SK-N-SH (cell line): ENCODE measurements at regions not wholly inside any gene's neighbourhood (a gene's known extent, or its start where the extent isn't known, plus 50 kb on each side); places are given as distances from the start of the nearest gene placed in this dataset.

Experiments
- CTCF ChIA-PET: fragments of 300-600, 350-600 bp; formaldehyde crosslinking; extraction: SDS; loops from one replicate; lab custom pipeline; 2021; lab: Yijun Ruan, JAX
- POLR2A ChIA-PET: fragments of 350-600 bp; sonication (Branson Sonifier 250); formaldehyde crosslinking; extraction: SDS; loops from one replicate; lab custom pipeline; 2020; ENCODE audit warnings: antibody characterized with exemption, inconsistent platforms; lab: Yijun Ruan, JAX
- DNase-seq: peaks from one replicate; pipeline ENCODE4 v3.0.0; 2012
- H2AFZ ChIP-seq: fragments of 200-600 bp; sonication (generic); 2 replicates; pipeline ENCODE4 v1.8.1; 2016; ENCODE audit warnings: antibody characterized with exemption, mild to moderate bottlenecking, low read depth
- H3F3A ChIP-seq: fragments of 200-600 bp; sonication (generic); replicated peaks from 2 replicates; pipeline ENCODE3; 2016; ENCODE audit warnings: antibody characterized with exemption, mild to moderate bottlenecking; ENCODE audit not compliant: insufficient read depth
- H3K27ac ChIP-seq, 2 experiments: fragments of 200-500 bp in 1 of 2; fragments of 200-600 bp in 1 of 2; sonication (Bioruptor generic) in 1 of 2; sonication (generic), shearing (Covaris generic) in 1 of 2; 2 replicates each; pipeline versions ENCODE4 v1.5.1 to v1.6.1; 2014 to 2016; ENCODE audit warnings: low read depth in 2 of 2, inconsistent platforms in 1 of 2, low read length in 1 of 2, mild to moderate bottlenecking in 1 of 2, mixed read lengths in 1 of 2
- H3K27me3 ChIP-seq: fragments of 200-600 bp; sonication (generic), shearing (Covaris generic); 2 replicates; pipeline ENCODE4 v1.6.1; 2016; ENCODE audit warnings: mixed run types; ENCODE audit not compliant: insufficient read depth
- H3K36me3 ChIP-seq, 2 experiments: fragments of 200-500 bp in 1 of 2; fragments of 200-600 bp in 1 of 2; sonication (Bioruptor generic) in 1 of 2; sonication (generic) in 1 of 2; replicated peaks in 1 of 2; 2 replicates each; pipeline versions ENCODE3 to v1.5.1; 2014 to 2016; ENCODE audit warnings: low read length in 1 of 2, mild to moderate bottlenecking in 1 of 2; ENCODE audit not compliant: insufficient read depth in 2 of 2, control insufficient read depth in 1 of 2
- H3K4me1 ChIP-seq, 2 experiments: fragments of 200-500 bp in 1 of 2; fragments of 200-600 bp in 1 of 2; sonication (Bioruptor generic) in 1 of 2; sonication (generic), shearing (Covaris generic) in 1 of 2; 2 replicates each; pipeline versions ENCODE4 v1.5.1 to v1.6.1; 2014 to 2016; ENCODE audit warnings: low read depth in 1 of 2, low read length in 1 of 2, mixed run types in 1 of 2; ENCODE audit not compliant: insufficient read depth in 2 of 2, control insufficient read depth in 1 of 2
- H3K4me2 ChIP-seq: fragments of 200-600 bp; sonication (generic), shearing (Covaris generic); 2 replicates; pipeline ENCODE4 v1.6.1; 2017; ENCODE audit warnings: mixed run types
- H3K4me3 ChIP-seq, 2 experiments: fragments of 200-500 bp in 1 of 2; fragments of 200-600 bp in 1 of 2; sonication (Bioruptor generic) in 1 of 2; sonication (generic), shearing (Covaris generic) in 1 of 2; 2 replicates each; pipeline versions ENCODE4 v1.5.1 to v1.8.1; 2014 to 2016; ENCODE audit warnings: low read depth in 2 of 2, inconsistent platforms in 1 of 2, low read length in 1 of 2, mild to moderate bottlenecking in 1 of 2, mixed read lengths in 1 of 2, moderate library complexity in 1 of 2
- H3K79me2 ChIP-seq: fragments of 200-600 bp; sonication (generic); 2 replicates; pipeline ENCODE4 v1.8.1; 2017; ENCODE audit warnings: mild to moderate bottlenecking; ENCODE audit not compliant: insufficient read depth
- H3K9ac ChIP-seq: fragments of 200-600 bp; sonication (generic); 2 replicates; pipeline ENCODE4 v1.6.1; 2017; ENCODE audit warnings: mixed run types
- H3K9me2 ChIP-seq: fragments of 200-600 bp; sonication (generic); 2 replicates; pipeline ENCODE4 v1.6.1; 2017; ENCODE audit warnings: mixed run types
- H3K9me3 ChIP-seq: fragments of 200-600 bp; sonication (generic); 2 replicates; pipeline ENCODE4 v1.6.1; 2017; ENCODE audit warnings: mixed run types, mild to moderate bottlenecking, moderate library complexity
- H4K20me1 ChIP-seq: fragments of 200-600 bp; sonication (generic); 2 replicates; pipeline ENCODE4 v1.6.1; 2017; ENCODE audit warnings: mild to moderate bottlenecking, mixed run types; ENCODE audit not compliant: insufficient read depth
- ELF1 ChIP-seq: IDR thresholded peaks from 2 replicates; pipeline ENCODE4 v1.4.0; 2012
- FOXJ3 ChIP-seq: sonication (generic); formaldehyde crosslinking; IDR thresholded peaks from 2 replicates; pipeline ENCODE4 v1.5.1; 2020; ENCODE audit warnings: mild to moderate bottlenecking, missing genetic modification reagents
- GABPA ChIP-seq: IDR thresholded peaks from 2 replicates; pipeline ENCODE4 v1.4.0; 2012; ENCODE audit warnings: low read depth, mild to moderate bottlenecking
- GATA2 ChIP-seq: sonication (generic); formaldehyde crosslinking; IDR thresholded peaks from 2 replicates; pipeline ENCODE4 v1.5.0; 2020; ENCODE audit warnings: mild to moderate bottlenecking, missing genetic modification reagents
- MXI1 ChIP-seq: IDR thresholded peaks from 2 replicates; pipeline ENCODE4 v1.6.1; 2012; ENCODE audit warnings: mild to moderate bottlenecking, low read depth, low read length, improper control_type of control experiment
- NFIC ChIP-seq: IDR thresholded peaks from 2 replicates; pipeline ENCODE4 v1.4.0; 2012; ENCODE audit warnings: borderline replicate concordance
- NRF1 ChIP-seq: IDR thresholded peaks from 2 replicates; pipeline ENCODE4 v1.6.1; 2012; ENCODE audit warnings: low read depth, mild to moderate bottlenecking, low read length
- REST ChIP-seq: IDR thresholded peaks from 2 replicates; pipeline ENCODE4 v1.6.1; 2012; ENCODE audit warnings: mild to moderate bottlenecking, low read depth, low read length, moderate library complexity
- RFX5 ChIP-seq: IDR thresholded peaks from 2 replicates; pipeline ENCODE4 v1.6.1; 2012; ENCODE audit warnings: mild to moderate bottlenecking, improper control_type of control experiment, low read length
- SMC3 ChIP-seq: IDR thresholded peaks from 2 replicates; pipeline ENCODE4 v1.6.1; 2012; ENCODE audit warnings: low read depth, low read length, improper control_type of control experiment
- TAF1 ChIP-seq: IDR thresholded peaks from 2 replicates; pipeline ENCODE4 v1.6.1; 2012; ENCODE audit warnings: low read depth, mild to moderate bottlenecking, low read length, moderate library complexity, borderline replicate concordance
- TCF12 ChIP-seq: IDR thresholded peaks from 2 replicates; pipeline ENCODE4 v1.4.0; 2012
- TEAD4 ChIP-seq: IDR thresholded peaks from 2 replicates; pipeline ENCODE4 v1.4.0; 2012; ENCODE audit warnings: mild to moderate bottlenecking, borderline replicate concordance; ENCODE audit not compliant: insufficient read depth
- YY1 ChIP-seq: IDR thresholded peaks from 2 replicates; pipeline ENCODE4 v1.4.0; 2012; ENCODE audit warnings: low read depth, mild to moderate bottlenecking
- WGBS: methylation state at CpG from one replicate; pipeline ENCODE4 v1.1.6; 2017; ENCODE audit warnings: low lambda C conversion rate; 5-methylcytosine and 5-hydroxymethylcytosine counted together
- TF ChIP-seq, protein P1 (sequence below): fragments of 200-600 bp; sonication (generic); IDR thresholded peaks from 2 replicates; pipeline ENCODE4 v1.6.1; 2017; ENCODE audit warnings: antibody characterized with exemption, mild to moderate bottlenecking, moderate library complexity
- TF ChIP-seq, protein P2 (sequence below): IDR thresholded peaks from 2 replicates; pipeline ENCODE4 v1.4.0; 2012; ENCODE audit warnings: low read depth, borderline replicate concordance
- TF ChIP-seq, protein P3 (sequence below): fragments of 150-350 bp; IDR thresholded peaks from 2 replicates; pipeline ENCODE4 v1.6.1; 2016; ENCODE audit warnings: mild to moderate bottlenecking, low read depth, low read length

- no peaks in the 10 kb centered on the region for H4K20me1 ChIP-seq
- peaks cover 10% of the 10 kb centered on the region for H3F3A ChIP-seq
- H3K36me3 ChIP-seq = no peaks in the 10 kb centered on the region
- no peak overlapping the region for H3K27ac ChIP-seq
- POLR2A ChIA-PET = no interaction called here
- peaks cover 4 to 14% of the 10 kb centered on the region in 2 experiments; a peak in 2 of 4 replicates for H3K4me1 ChIP-seq
- H3K9me3 ChIP-seq = no peaks in the 10 kb centered on the region
- no peaks in the 10 kb centered on the region for H3K79me2 ChIP-seq
- TF ChIP-seq RFX5 (no peak), YY1 (no peak), NFIC (no peak), NRF1 (no peak), GATA2 (CRISPR knock-in tag) (no peak), TCF12 (no peak), SMC3 (no peak), TEAD4 (no peak), REST (no peak), MXI1 (no peak), GABPA (no peak), TAF1 (no peak), FOXJ3 (CRISPR knock-in tag) (no peak), ELF1 (no peak)
- TF ChIP-seq, protein P1, sequence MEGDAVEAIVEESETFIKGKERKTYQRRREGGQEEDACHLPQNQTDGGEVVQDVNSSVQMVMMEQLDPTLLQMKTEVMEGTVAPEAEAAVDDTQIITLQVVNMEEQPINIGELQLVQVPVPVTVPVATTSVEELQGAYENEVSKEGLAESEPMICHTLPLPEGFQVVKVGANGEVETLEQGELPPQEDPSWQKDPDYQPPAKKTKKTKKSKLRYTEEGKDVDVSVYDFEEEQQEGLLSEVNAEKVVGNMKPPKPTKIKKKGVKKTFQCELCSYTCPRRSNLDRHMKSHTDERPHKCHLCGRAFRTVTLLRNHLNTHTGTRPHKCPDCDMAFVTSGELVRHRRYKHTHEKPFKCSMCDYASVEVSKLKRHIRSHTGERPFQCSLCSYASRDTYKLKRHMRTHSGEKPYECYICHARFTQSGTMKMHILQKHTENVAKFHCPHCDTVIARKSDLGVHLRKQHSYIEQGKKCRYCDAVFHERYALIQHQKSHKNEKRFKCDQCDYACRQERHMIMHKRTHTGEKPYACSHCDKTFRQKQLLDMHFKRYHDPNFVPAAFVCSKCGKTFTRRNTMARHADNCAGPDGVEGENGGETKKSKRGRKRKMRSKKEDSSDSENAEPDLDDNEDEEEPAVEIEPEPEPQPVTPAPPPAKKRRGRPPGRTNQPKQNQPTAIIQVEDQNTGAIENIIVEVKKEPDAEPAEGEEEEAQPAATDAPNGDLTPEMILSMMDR = no peak
- TF ChIP-seq, protein P2, sequence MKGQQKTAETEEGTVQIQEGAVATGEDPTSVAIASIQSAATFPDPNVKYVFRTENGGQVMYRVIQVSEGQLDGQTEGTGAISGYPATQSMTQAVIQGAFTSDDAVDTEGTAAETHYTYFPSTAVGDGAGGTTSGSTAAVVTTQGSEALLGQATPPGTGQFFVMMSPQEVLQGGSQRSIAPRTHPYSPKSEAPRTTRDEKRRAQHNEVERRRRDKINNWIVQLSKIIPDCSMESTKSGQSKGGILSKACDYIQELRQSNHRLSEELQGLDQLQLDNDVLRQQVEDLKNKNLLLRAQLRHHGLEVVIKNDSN = no peak
- TF ChIP-seq, protein P3, sequence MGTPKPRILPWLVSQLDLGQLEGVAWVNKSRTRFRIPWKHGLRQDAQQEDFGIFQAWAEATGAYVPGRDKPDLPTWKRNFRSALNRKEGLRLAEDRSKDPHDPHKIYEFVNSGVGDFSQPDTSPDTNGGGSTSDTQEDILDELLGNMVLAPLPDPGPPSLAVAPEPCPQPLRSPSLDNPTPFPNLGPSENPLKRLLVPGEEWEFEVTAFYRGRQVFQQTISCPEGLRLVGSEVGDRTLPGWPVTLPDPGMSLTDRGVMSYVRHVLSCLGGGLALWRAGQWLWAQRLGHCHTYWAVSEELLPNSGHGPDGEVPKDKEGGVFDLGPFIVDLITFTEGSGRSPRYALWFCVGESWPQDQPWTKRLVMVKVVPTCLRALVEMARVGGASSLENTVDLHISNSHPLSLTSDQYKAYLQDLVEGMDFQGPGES = no peak
- H3K4me3 ChIP-seq = no peak overlapping the region
- H3K9me2 ChIP-seq = no peaks in the 10 kb centered on the region
- DNase-seq = no peak
- 71% methylated on average over 1 of the region's 1 CpG for WGBS
- H3K4me2 ChIP-seq = no peak overlapping the region
- H3K27me3 ChIP-seq = no peaks in the 10 kb centered on the region
- no peak overlapping the region for H2AFZ ChIP-seq
- CTCF ChIA-PET = interaction anchor here (1.0 kb wide), 1 partner anchor 33 kb away, joined by 3 read pairs; no protein-coding TSS in a partner anchor
- H3K9ac ChIP-seq = no peak overlapping the region
These were observed 89.5 kb downstream of the CD200R1L start for GRCh38 chr3:112757197-112757596.
